Calu3 (cell line): ENCODE measurements at regions not wholly inside any gene's neighbourhood (a gene's known extent, or its start where the extent isn't known, plus 50 kb on each side); places are given as distances from the start of the nearest gene placed in this dataset.

Experiments
- BruUV-seq: library from RNA; stranded (reverse); fragments of 400-500 nt; replicated peaks from 2 replicates; lab custom pipeline; 2021; lab: Mats Ljungman, UMichigan
- CTCF ChIA-PET: fragments of 300-600 bp; sonication (Branson Sonifier 250); formaldehyde crosslinking; loops from one replicate; lab custom pipeline; 2022; ENCODE audit warnings: antibody characterized with exemption; lab: Charles Lee
- DNase-seq: peaks from one replicate; pipeline ENCODE4 v3.0.0; 2022
- H3K27ac Mint-ChIP-seq: one replicate; pipeline ENCODE4 v1.8.0; 2022; ENCODE audit warnings: mixed read lengths; ENCODE audit not compliant: unreplicated experiment
- H3K27me3 Mint-ChIP-seq: one replicate; pipeline ENCODE4 v1.8.0; 2022; ENCODE audit warnings: mixed read lengths; ENCODE audit not compliant: unreplicated experiment
- H3K36me3 Mint-ChIP-seq: one replicate; pipeline ENCODE4 v1.8.0; 2022; ENCODE audit warnings: mild to moderate bottlenecking, moderate library complexity, mixed read lengths; ENCODE audit not compliant: insufficient read depth, unreplicated experiment
- H3K4me1 Mint-ChIP-seq: one replicate; pipeline ENCODE4 v1.8.0; 2022; ENCODE audit warnings: mild to moderate bottlenecking, low read depth, mixed read lengths; ENCODE audit not compliant: unreplicated experiment
- H3K4me3 Mint-ChIP-seq: one replicate; pipeline ENCODE4 v1.8.0; 2022; ENCODE audit warnings: mild to moderate bottlenecking, low read depth, moderate library complexity, mixed read lengths; ENCODE audit not compliant: unreplicated experiment
- H3K9me3 Mint-ChIP-seq: one replicate; pipeline ENCODE4 v1.8.0; 2022; ENCODE audit warnings: low read depth, mixed read lengths; ENCODE audit not compliant: unreplicated experiment
- intact Hi-C: fragments of 100-400 bp; cut with micrococcal nuclease; formaldehyde crosslinking; loops from one replicate; pipeline ENCODE4 v1.10.0; 2022; ENCODE audit not compliant: unreplicated experiment
- TF ChIP-seq, protein P1 (sequence below): fragments of 200-600 bp; IDR thresholded peaks from one replicate; pipeline ENCODE4 v1.8.0; 2022; ENCODE audit warnings: antibody characterized with exemption; ENCODE audit not compliant: unreplicated experiment

GRCh38 chr6:71720705-71721104, 165.6 kb upstream of the RIMS1 start:
- no TSS peak for BruUV-seq
- intact Hi-C loops, result no loop called here
- Mint-ChIP-seq H3K9me3 (no peaks in the 10 kb centered on the region), H3K4me3 (no peak overlapping the region), H3K27me3 (no peaks in the 10 kb centered on the region), H3K27ac (no peak overlapping the region), H3K36me3 (no peaks in the 10 kb centered on the region), H3K4me1 (no peaks in the 10 kb centered on the region)
- DNase-seq, result no peak
- TF ChIP-seq, protein P1, sequence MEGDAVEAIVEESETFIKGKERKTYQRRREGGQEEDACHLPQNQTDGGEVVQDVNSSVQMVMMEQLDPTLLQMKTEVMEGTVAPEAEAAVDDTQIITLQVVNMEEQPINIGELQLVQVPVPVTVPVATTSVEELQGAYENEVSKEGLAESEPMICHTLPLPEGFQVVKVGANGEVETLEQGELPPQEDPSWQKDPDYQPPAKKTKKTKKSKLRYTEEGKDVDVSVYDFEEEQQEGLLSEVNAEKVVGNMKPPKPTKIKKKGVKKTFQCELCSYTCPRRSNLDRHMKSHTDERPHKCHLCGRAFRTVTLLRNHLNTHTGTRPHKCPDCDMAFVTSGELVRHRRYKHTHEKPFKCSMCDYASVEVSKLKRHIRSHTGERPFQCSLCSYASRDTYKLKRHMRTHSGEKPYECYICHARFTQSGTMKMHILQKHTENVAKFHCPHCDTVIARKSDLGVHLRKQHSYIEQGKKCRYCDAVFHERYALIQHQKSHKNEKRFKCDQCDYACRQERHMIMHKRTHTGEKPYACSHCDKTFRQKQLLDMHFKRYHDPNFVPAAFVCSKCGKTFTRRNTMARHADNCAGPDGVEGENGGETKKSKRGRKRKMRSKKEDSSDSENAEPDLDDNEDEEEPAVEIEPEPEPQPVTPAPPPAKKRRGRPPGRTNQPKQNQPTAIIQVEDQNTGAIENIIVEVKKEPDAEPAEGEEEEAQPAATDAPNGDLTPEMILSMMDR, result no peak
- CTCF ChIA-PET, result no interaction called here

- no peaks in the 10 kb centered on the region for H3K9me3 Mint-ChIP-seq
- no peak for DNase-seq
- TF ChIP-seq, protein P1, result no peak
- H3K4me3 Mint-ChIP-seq, result no peak overlapping the region
- no peaks in the 10 kb centered on the region for H3K4me1 Mint-ChIP-seq
- intact Hi-C loops, result no loop called here
- no peaks in the 10 kb centered on the region for H3K27me3 Mint-ChIP-seq
- BruUV-seq, result no TSS peak
- H3K36me3 Mint-ChIP-seq, result no peaks in the 10 kb centered on the region
- CTCF ChIA-PET, result no interaction called here
- no peak overlapping the region for H3K27ac Mint-ChIP-seq
Observed at GRCh38 chr6:71721642-71722041, 164.7 kb upstream of the RIMS1 start.

DNA sequence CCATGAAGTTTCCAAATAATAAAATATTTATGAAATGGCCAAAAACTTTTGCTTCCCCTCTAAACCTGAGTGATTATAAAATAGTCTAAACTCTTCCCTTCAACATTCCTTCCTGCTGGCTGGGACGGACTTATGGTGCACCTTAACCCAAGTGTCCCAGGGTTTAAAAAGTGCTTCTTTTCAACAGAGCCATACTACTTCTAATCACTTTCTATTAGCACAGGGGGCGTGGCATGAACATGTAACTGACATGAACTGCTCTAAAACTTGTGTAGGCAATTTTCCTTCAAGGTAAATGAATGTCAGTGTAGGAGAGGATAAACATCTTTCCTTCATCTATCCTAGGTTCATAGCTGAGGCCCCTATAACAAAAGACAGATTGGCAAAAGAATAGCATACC, 163.6 kb upstream of the RIMS1 start:
- H3K4me1 Mint-ChIP-seq, result peaks cover 2% of the 10 kb centered on the region
- H3K27me3 Mint-ChIP-seq, result no peaks in the 10 kb centered on the region
- intact Hi-C loops, result no loop called here
- H3K4me3 Mint-ChIP-seq, result no peak overlapping the region
- BruUV-seq, result no TSS peak
- H3K27ac Mint-ChIP-seq, result no peak overlapping the region
- CTCF ChIA-PET, result no interaction called here
- H3K9me3 Mint-ChIP-seq, result no peaks in the 10 kb centered on the region
- no peak for DNase-seq
- H3K36me3 Mint-ChIP-seq, result no peaks in the 10 kb centered on the region
- TF ChIP-seq, protein P1, result no peak

DNA sequence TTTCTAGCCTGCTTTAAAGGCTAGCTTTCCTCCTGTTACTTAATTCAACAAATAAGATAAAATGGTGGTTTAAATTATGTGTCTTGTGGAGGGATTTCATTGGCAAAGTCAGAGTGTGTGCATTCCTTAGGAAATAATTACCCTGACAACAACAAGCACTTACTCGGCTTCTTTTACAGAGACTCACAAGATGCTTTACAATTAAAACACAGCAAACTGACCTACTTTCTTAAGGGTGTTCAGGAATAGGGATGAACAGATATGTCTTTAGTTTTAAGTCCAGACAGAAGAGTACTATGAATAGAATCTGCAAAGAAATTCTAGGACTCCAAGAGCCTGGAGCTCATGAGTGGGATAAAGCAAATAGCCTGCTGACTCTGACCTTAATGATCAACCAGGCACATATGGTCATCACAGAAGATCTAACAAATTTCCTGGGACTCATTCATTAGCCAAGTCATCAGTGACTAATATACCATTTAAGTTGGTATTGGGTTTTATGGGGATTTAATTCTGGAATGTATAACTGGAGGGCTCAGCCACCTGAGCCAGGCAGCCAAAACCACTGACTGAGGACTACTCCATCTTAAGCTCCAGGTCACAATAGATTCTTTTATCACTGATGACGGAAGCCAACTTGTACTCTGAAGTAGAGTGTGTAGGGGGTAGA, 161.8 kb upstream of the RIMS1 start:
- Mint-ChIP-seq H3K9me3 (no peaks in the 10 kb centered on the region), H3K4me1 (peaks cover 8% of the 10 kb centered on the region), H3K27ac (no peak overlapping the region), H3K36me3 (no peaks in the 10 kb centered on the region), H3K27me3 (no peaks in the 10 kb centered on the region), H3K4me3 (no peak overlapping the region)
- DNase-seq, result no peak
- TF ChIP-seq, protein P1, result no peak
- CTCF ChIA-PET, result no interaction called here
- no TSS peak for BruUV-seq
- intact Hi-C loops, result loop anchor here (5.0 kb wide), 1 partner anchor 187 kb away; no protein-coding TSS in a partner anchor
